ENCODE measurements at regions not wholly inside any gene's neighbourhood (a gene's known extent, or its start where the extent isn't known, plus 50 kb on each side); places are given as distances from the start of the nearest gene placed in this dataset.
"Not testable (repeated sequence)": the region's sequence is repeated elsewhere in the genome, so short reads cannot be mapped to it uniquely, and the experiment has no call there.

DNA sequence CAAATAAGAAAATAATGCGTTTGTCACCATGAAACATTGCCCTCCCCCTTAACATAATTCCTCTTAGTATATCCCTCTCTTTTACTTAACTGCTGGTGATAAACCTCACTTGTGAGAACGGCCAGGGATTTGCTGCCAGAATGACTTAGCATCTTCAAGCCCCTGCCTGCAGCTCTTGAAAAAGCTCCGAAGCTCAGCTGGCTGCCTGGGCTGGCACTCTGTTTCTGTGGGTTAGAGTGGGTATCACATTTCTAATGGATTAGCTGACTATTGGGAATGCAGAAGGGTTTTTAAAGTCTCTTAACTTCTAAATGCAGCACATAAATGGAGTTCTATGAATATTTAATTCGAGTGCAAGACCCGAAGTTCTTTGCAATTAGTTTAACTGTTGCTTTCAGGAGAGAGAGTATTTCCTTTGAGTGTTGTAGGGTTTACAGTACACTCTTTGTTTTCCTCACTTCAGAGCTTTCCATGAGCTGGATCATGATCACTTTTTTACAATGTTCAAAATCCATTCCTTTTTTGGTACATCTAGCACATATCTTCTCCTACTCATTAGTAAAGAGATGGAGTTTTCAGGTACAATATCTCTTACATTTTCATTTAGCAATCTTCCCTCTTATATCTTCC lies 124.7 kb upstream of the RBMS3 start:
- DNase-seq, result no peak

DNA sequence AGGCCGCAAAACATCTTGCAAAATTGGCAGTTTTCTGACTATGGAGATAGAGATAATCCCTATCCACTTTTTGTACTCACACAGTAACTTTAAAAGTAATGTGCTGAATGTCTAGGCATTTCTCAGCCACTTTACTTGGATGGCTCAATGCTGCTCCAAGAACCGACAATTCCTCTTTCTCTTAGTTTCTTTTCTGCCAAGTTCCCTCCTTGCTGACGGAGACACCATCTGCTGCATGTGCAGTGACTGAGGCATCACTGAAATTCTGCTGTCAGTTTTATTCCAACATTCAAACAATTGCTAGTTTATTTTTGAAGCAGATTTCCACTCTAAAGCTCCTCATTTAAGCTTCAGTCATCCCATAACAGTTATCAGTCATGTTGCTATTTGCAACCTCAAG lies 116.0 kb upstream of the RBMS3 start:
- DNase-seq, result no peak

DNA sequence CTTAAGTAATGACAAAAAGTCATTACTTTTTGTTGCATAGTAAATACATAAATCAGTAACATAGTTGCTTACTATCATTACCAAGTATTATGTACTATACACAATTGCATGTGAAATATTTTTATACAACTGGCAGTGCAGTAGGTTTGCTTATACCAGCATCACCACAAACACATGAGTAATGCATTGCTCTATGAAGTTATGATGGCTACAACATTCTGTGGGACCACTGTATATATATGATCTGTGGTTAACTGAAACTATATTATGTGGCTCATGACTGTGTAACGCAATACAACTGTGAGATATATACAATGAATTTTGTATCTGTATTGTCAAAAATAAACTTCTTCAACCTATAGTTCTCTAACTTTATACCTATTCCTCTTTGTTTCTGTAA lies 113.7 kb upstream of the RBMS3 start:
- no peak for DNase-seq

DNA sequence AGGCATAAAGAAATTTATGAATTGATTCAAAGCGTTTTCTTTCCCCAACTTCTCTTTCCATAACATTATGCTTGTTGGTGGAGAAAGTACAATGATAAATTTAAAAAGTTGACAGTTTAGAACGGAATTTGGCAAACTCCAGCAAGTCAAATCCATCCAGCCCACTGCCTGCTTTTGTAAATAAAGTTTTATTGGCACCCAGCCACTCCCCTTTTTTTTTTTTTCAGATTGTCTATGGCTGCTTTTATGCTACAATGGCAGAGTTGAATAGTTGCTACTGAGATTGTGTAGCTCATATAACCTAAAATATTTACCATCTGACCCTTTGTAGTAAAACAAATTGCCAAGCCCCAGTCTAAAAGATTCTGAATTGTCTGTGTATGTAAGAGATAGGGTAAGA lies 112.8 kb upstream of the RBMS3 start:
- no peak for DNase-seq

DNA sequence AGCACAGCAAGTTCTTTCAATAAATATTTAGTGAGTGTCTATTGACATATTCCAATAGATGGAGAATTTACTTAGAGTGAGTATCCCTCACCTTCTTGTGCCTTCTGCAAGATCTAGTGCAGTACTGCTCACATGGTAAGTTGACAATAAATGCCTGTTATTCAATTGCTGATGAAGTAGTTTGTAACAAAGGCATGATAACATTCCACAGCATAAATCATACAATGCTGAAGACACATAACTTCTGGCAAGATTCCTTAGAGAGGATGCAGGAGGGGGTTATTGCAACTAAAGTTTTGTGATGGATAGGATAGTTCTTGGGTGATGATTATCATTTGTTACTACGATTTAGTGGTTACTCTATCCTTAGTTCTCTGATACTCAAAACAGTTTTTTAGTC lies 112.2 kb upstream of the RBMS3 start:
- no peak for DNase-seq

DNA sequence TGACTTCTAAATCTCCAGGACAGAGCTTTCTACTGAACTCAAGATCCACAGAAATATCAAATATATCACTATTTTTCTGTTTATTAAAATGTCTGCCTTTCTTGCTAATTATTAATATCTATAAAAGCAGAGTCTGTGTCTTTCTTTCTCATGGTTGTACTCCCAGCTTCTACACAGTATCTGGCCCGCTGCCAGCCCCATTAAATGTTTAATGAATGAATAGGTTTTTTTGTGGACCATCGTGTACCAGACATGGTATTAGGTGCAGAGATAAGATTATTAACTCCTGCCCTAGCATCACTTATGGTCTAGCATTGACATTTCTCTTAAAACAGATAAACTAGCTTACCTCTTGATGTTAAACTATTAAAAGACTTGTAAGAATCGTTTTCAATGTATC lies 111.4 kb upstream of the RBMS3 start:
- no peak for DNase-seq

DNA sequence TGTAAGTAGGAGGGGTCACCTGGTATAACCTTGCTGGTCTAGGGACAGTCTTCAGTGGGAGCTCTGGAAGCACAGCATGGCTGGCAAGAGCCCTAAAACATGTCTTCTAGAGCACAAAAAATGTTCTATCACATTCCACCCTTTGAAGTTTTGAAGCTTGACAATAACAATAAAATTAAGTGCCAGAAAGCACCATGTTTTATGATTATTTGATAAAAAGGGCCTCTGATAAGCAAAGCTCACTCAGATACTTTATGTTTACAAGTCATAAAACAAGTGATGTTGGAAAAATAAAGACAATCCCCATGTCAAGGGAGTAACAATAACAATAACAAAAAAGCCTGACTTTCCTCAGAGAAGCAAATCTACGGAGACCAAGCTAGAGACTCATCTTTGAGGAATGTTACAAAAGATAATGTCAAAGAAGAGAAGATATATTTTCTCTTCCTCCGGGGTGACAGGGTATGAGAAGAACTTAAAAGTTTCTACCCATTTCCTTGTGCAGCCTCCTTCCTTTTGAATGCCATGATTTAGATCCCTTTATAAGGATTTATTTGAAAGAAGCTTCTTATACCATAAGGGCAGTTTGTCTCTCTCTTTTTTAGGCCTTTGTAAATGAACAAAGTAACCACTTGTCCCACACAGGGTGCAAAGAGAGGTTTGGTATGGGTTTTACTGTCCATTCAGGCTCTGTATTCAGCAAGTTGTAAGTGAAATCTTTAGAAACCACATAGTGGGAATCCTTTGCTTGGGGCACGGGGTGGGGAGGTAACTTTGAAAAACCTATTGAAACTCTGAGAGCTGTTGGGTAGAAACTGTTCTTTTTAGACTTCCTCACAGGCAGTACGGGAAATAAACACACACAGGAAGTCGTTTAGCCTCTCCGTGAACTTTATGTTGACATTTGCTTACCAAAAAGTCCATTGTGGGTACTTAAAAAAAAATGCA lies 109.6 kb upstream of the RBMS3 start:
- DNase-seq, result no peak

DNA sequence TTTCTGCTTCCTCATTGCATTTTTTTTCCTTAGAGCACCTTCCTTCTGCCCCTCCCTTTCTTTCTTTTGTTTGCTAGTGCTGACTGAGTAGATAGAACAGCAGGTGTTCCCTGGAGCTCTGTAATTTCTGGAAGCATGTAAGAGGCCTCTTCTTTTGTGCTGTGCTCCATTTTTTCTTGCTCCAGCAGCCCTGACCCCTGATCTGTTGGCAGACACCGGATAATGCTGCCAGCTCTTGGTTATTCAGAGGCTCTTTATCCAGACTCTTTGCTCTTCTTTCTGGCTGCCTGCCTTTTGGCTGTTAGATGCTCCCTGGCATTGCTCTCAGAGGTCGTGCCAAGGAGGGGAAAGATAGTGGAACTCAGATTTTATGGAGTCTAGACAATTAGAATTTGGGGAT lies 104.4 kb upstream of the RBMS3 start:
- no peak for DNase-seq

DNA sequence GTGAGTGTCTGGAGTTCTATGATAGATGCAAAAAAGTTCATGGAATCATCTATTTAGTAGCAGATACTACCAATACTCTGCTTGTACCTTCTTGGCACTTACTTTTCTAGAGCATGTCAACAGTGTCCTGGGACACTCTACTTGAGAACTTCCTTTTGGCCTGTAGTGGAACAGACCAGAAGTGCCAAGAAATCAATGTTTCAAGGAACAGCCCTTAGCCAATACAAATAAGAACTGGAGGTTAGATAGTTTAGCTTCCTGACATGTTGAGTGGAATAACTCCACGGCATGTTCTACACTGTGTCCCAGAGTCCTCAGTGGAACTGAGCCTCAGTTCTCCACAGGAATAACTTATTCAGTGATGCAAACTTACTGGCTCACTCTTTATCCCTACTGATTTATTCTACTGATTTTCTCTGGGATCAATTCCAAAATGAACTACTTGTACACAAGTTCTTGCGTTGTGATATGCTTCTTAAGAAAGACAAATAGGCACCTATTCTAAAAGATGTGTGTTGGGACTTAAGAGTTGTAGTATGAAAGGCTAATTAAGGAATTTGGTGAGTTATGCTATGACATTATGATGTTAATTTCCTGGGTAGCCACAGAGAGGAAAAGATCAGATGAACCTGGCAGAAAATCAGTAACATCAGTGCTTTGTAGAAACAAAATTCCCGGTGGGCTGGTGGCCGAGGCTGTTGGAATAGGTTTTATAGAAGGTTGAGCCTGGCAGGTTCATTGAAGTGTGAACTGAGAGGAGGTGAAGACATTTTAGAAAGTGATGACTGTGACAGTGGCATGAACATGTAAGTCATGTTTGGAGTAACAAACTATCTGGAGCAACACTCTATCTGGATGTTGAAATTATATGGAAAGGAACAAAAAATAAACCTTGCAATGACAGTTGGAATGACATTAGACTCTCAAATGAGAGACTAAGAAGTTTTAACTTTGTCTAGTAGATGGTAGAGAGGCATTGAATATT lies 101.8 kb upstream of the RBMS3 start:
- DNase-seq, result no peak

DNA sequence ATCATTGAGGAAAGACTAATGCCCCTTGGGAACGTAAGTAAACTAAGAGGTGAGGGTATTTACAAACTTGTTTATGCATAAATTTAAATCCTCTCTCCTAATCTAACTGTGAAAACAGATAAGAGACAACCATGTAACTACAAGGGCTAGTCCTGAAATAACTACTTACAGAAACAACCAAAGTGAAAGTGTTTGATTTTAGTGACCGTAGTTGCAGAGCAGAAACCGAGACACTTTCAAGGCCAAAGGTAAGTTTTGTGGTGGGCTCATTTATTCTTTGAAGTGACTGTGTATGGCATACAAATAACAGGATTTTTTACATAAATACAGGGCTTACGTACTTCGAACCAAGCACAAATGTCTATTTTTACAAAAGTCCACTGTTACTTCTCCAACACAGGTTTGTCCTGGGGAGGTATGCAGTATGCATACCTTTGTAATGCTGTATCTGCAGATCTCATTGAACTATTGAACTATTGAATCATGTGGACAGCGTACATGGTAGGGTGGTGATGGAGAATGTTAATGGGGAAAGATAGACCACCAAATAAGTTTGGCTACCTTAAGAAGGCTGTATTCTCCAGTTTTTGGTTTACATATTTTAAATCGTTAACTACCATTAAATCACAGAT lies 99.6 kb upstream of the RBMS3 start:
- no peak for DNase-seq

DNA sequence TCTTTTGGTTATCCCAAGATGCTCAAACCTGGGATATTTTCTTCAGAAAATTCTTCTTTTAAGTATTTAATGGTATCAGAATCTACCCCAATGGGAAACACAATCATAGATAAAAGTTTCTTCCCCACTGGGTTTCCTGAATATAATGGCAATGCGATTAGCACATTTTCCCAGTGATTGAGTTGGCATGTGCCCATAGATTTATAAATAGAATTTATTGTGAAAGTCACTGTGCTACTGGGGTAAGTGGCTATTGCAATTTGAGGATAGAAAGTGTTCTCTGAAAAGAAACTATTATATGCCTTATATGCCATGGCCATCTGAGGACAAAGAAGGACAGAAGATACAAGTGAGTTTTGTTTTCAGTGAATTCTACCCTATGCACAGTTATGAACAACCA lies 99.0 kb upstream of the RBMS3 start:
- DNase-seq, result no peak

DNA sequence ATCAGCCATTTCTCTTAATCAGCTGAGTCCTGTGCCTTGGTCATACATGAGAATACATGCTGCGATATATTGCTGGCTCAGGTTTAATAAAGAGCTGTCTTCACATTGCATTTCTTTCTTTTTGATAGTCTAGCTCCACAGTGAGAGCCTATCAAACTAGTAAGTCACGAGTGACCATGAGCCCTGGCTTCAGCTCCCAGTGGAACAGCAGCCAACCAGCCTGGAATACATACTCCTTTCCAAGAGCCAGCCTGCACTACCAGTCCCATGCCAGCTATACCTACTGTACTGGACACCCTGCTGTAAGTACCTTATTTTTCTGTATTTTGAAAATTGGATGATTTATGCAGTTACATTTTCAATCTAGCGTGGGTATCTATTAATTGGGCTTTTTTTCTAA lies 98.0 kb upstream of the RBMS3 start:
- not testable (repeated sequence) for DNase-seq

DNA sequence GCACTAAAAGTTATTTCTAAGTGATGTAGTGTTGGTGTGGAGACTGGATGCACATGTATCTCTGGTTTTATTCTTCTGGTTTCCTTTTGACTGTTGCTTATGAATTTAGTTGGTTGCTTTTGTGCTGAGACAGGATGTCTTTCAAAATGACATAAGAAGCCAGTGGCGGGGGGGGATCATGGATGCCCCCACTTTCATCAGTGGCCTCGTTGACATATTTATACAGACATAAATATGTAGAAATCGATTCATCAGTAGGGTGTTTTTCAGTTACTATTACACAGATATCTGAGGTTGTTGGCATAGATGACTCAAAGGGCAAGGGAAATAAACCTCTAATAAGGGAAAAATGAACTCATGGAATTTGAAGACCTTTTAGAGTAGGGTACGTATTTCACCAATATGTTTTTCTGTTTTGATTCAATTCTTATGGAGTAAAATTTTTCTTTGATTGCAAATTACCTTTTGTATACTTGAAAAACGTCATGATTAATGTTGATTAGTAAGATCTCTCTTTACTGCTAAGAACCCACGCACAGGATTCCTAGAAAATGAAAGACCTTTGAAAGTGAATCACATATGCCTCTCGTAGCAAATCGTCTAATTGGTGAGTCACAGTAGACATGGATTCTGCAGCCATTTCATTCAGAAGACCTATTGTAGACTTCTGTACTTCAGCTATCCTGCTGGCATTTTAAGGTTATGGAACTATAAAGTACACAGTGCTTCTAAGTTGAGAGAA lies 97.4 kb upstream of the RBMS3 start:
- DNase-seq, result no peak

DNA sequence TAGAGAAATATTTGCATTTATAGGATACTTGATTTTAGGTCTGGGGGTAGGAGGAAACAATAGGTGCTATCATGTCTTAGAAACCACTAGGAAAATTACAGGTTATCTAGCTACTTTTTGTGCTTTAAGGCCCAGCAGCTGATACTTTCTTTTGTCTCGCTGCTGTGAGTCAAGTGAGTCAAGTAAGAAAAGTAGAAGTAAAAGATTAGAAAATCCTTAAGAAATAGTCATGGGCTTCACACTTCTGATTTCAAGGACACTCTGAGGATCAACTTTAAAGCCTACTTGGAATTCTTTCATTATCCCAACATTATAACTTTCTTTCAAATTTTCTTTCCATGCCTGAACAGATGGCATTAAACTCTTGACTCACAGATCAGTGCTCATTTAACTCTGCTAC lies 95.2 kb upstream of the RBMS3 start:
- no peak for DNase-seq

DNA sequence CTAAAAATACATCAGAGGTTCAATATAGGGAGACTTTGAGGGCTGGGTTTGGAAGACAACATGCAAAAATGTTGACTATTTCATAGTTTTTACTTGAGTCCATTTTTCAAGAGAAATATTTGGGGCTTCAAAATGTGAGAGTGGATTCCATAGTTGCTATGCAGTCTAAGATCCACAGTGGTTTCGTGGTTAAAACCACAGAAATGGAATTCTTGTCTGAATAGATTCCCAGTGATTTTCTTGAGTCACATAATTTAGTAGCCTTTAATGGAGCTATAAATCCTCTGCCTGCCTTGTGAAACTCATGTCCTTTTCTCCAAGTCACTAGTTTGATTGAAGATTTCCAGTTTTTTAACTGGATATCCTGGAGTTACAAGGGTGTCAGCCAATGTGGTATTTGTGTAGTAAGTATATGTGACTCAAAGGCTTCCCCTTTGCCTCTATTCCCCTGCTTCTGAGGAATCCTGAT lies 94.7 kb upstream of the RBMS3 start:
- no peak for DNase-seq

DNA sequence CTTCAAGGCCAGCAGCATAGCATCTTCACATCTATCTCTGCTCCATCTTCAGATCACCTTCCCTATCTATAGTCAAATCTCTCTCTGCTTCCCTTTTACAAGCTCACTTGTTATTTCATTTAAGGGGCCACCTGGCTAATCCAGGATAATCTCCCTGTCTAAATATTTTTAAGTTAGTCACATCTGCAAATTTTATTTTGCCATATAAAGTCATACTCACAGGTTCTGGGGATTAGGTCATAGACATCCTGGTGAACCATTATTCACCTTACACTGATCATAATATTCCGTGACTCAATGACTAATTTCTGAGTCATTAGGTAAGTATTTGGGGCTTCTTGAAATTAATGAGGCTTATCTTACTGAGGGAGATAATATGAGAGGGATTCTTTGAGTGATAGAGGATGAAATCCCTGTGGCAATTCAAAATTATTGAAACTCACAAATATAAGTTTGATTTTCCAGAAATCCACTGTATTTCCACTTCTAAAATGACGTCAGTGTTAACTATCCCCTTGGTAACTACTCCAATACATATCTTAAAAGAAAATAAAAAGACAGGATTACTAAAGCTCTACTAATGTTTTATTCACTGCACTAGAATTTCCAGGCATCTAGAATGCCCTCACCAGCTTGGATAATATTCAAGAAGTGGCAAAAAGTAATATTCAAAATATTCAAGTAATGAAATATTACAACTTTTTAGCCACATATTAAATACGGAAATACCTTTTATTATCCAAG lies 93.7 kb upstream of the RBMS3 start:
- DNase-seq, result no peak

DNA sequence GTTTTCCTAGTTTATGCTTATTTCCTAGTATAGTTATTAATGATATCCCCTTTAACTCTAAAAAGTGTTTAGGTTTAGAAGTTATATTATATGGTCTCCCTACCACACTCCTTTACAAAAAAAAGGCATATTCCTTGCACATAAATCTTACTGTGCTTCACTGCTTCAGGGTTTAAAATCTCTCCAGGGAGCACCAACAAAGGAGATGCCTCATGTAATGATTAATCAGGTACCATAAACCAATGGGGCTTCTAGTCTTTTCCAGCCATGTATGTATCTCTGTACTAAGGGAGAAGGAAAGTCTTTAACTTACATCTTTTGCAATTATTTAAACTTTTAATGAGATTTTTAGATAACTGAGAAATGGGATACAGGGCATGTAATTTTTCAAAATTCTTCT lies 91.5 kb upstream of the RBMS3 start:
- no peak for DNase-seq

DNA sequence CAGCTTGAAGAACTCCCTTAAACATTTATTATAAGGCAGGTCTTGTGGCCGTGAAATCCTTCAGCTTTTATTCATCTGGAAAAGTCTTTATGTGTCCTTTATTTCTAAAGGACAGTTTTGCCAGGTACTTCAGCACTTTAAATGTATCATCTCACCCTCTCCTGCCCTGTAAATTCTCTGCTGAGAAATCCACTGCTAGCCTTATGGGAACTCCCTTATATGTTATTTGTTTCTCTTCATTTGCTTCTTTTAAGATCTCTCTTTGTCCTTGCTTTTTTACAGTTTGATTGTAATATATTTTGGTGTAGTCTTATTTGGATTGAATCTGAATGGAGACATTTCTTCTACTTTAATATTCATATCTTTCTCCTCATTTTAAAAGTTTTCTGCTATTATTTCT lies 86.7 kb upstream of the RBMS3 start:
- no peak for DNase-seq

DNA sequence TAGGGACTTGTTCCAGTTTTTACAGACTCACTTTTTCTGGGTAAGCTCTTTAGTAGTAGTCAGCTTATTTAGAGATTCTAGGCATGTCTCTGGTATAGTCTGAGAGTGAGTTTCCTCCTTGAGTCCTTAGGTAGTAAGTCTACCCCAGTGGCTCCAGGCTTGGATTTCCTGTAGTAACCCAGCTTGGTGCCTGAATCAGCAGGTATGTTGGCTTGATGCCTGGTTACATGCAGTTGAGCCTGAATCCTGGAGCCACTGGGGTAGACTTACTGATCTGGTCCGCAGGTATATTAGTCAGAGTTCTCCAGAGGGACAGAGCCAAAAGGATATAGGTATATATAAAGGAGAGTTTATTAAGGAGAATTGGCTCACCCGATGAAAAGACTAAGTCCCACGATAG lies 85.8 kb upstream of the RBMS3 start:
- DNase-seq, result no peak

DNA sequence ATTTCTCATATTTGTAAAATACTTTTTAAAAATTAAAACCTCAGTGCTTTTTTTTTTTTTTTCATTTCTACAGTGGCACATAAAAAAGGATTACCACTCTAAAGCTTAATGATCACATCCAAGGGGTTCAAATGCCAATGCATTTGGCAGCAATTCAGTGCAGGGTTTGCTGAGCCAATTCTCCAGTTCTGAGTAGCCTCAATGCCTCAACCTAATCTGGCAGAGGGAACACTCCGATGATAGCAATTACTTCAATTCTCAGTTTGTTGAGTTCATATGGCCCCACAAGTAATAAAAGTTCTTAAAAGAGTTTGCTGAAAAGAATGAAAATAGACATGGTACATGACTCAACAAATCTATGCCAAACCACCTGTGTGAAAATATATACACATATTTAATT lies 79.3 kb upstream of the RBMS3 start:
- DNase-seq, result no peak

DNA sequence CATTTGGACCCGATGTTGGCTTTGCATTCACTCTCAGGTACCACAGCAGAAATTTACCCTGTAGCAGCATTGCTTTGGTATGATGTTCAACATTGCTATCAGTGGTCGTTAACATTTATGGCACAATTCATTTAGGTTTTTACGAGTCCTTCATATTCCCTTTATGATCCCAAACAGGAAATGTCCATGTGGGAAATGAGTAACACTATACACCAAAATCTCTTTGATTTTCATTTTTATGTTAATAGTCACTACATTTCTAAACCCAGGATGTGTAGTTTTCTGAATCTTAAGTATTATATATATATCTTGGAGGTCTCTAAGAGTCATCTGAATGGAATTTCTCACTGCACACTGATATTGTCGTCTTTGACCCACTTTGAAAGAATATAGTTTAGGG lies 78.5 kb upstream of the RBMS3 start:
- DNase-seq, result no peak

Measured in activated T-cell treated with anti-CD3 and anti-CD28 coated beads, Interleukin-2, amount 50 U/mL, for 1 hour (primary cell).